CD4-positive, alpha-beta T cell treated with Interleukin-17A for 1 hour (primary cell): ENCODE measurements at regions not wholly inside any gene's neighbourhood (a gene's known extent, or its start where the extent isn't known, plus 50 kb on each side); places are given as distances from the start of the nearest gene placed in this dataset.
"Not testable (repeated sequence)": the region's sequence is repeated elsewhere in the genome, so short reads cannot be mapped to it uniquely, and the experiment has no call there.

Experiments used
- DNase-seq: peaks from one replicate; pipeline ENCODE4 v3.0.0-alpha.2; 2020

DNA sequence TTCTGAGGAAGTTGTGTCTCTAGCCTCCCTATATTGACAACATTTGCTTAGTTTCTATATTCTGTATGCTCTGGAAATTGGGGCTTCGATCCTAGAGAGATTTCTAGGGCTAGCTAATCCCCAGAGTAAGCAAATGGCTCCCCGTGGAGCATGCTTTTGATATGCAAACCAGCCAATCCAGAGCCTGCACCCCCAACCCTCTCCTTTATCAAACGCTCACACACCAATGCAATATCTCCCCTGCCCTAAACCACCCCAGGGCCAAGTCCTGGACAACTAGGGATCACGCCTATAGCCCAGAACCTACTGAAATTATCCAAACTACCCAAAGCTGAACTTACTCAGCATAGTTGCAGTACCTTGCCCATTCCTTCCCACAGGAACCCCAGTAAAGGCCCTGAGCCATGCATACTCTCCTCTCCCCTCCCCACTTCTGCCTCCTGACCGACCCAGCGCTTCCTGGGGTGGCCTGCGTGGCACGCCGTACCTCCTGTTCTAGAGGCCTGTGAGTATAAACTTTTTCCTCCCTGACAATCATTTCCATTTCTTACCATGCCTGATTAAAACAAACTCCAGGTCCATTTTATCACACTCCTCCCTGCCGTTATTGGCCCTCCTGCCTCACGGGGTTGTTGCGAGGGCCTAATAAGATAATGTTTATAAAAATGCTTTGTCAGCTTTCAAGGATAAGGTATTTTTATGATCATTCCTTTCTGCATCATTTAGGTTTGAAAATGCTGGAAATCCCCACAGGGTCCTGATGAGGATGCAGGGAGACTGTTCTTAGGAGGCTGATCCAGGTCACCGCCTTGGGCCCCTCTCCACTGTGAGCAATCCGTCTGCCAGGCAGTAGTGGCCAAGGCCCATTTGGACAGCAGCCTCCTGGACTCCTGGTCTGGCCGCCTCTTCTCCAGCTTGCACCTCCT lies 102.7 kb downstream of the TENT5C start:
- no peak for DNase-seq

DNA sequence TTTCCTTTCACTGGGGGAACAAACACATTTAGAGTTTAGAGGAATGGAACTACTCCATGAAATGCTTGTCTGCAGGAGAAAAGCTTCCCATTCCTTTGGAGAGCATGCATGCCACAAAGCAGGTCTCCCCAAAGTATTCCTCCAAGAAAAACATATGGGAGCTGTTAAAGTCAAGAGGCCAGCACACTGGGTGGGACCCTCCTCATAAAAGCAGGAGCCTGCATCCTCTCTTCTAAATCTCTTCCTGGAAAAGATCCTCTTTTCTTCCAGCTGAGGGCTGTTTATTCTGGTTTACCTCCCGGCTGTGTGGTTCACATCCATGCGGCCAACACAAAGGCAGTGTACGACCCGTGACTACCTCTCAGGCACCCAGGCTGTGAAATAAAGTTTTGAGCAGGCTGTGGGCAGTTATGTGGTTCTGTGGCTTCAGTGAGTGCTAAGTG lies 103.4 kb downstream of the TENT5C start:
- DNase-seq = no peak

DNA sequence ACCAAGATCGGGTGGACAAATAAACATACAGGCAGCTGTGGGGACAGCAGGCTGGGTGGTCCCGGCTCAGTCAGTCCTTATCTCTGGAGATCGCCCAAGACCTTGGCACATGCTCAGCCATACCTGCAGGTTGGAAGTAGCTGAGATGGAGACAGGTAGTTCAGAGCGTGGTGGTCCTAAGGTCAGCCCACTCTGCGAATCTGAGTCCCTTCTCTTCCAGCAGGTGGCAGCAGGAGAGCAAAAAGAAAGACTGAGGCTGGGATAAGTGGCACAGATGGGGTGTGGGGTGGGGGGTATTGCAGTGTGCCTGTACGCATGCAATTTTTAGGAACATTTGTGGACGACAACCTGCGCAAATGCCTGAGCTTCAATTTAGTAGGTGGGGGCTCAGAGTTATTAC lies 104.9 kb downstream of the TENT5C start:
- DNase-seq = no peak

DNA sequence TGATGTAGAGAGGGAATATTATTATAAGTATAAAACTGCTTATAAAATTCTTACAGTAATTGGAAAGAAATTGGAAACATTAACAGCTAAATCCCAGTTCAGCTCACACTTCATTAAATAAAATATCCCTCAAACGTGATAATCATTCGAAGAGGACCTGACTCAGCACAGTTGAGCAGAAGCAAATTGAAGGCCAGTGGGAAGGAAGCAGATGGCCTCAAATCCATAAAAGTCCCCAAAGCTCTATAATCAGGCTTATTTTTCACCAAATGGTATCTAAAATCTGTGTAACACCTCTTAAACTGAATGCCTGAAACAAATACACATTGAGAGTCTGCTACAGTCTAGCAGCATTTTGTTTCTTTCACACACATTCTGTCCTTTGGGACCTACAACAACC lies 106.8 kb downstream of the TENT5C start:
- no peak for DNase-seq

DNA sequence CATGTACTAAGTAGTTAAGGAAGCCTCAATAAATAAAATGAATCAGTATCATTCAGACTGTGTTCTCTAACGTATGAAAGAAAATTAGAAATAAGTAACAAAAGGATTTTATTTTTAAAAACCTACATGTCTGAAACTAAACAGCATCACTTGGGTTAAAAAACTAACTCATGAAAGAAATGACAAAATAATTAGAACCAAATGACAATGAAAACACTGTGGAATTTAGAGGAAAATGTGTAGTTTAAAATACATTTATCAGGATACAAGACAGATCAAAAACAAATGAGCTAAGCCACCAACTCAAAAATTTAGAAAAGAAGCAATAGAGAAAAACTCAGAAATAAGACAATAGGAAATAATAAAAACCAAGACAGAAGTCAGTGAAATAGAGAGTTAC lies 108.7 kb downstream of the TENT5C start:
- DNase-seq = no peak

DNA sequence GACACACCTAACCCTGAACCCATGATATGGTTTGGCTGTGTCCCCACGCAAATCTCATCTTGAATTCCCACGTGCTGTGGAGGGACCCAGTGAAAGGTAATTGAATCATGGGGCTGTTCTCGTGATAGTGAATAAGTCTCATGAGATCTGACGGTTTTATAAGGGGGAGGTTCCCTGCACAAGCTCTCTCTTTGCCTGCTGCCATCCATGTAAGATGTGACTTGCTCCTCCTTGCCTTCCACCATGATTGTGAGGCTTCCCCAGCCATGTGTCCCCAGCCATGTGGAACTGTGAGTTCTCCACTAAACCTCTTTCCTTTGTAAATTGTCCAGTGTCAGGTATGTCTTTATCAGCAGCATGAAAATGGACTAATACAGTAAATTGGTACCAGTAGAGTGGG lies 110.2 kb downstream of the TENT5C start:
- DNase-seq = not testable (repeated sequence)

DNA sequence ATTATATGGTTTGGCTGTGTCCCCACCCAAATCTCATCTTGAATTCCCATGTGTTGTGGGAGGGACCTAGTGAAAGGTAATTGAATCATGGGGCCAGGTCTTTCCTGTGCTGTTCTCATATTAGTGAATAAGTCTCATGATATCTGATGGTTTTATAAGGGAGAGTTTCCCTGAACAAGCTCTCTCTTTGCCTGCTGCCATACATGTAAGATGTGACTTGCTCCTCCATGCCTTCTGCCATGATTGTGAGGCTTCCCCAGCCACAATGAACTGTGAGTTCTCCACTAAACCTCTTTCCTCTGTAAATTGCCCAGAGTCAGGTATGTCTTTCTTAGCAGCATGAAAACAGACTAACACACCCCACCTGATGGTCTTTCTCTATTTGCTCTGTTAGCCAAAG lies 112.1 kb downstream of the TENT5C start:
- DNase-seq = not testable (repeated sequence)

DNA sequence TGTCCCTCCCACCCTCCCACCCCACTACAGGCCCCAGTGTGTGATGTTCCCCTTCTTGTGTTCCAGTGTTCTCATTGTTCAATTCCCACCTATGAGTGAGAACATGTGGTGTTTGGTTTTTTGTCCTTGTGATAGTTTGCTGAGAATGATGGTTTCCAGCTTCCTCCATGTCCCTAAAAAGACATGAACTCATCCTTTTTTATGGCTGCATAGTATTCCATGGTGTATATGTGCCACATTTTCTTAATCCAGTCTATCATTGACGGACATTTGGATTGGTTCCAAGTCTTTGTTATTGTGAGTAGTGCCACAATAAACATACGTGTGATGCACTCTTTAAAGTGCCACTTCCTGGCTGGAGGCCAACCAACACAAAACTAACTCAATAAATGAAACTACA lies 112.7 kb downstream of the TENT5C start:
- DNase-seq = not testable (repeated sequence)

DNA sequence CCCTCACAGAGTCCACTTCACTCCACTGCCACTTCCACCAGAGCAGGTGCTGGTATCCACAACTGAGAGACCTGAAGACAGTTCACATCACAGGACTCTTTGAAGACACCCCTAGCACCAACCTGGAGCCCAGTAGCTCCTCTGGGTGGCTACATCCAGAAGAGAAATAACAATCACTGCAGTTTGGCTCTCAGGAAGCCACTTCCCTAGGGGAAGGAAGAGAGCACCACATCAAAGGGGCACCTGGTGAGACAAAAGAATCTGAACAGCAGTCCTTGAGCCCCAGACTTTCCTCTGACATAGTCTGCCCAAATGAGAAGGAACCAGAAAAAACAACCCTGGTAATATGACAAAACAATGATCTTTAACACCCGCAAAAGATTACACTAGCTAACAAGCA lies 113.2 kb downstream of the TENT5C start:
- peak; percentile 34 for DNase-seq

DNA sequence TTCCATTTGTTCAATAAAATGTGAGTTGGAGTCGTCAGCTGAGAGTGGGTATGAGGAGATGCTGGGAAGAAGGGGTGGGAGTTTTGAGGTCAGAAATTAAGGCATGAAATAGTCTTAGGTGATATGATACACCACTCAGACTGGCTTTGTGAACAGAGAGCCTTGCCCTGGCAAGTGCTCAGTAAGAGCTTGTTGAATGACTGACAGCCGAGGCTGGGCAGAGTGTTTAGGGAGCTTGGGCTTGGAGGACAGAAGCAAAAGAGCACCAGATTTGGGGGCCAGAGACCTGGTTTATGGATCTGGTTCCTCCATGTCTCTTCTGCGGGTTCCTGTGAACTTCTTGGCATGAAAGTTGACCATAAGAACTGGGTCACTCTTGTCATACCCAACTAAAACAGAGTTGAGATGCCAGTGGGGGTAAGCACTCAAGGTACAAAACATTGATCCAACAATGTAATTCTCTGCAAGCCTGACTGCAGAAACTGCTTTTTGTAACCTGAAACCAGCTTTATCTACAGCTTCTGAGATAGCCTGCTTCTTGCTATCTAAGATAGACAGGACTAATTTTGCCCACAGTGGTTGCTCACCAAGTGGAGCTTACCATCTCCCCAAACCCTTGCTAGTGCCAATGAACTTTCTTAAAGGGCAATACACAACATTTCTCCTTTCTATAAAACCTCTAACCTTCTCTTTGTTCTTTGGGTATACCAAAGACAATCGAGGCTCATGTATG lies 126.4 kb downstream of the TENT5C start:
- no peak for DNase-seq

DNA sequence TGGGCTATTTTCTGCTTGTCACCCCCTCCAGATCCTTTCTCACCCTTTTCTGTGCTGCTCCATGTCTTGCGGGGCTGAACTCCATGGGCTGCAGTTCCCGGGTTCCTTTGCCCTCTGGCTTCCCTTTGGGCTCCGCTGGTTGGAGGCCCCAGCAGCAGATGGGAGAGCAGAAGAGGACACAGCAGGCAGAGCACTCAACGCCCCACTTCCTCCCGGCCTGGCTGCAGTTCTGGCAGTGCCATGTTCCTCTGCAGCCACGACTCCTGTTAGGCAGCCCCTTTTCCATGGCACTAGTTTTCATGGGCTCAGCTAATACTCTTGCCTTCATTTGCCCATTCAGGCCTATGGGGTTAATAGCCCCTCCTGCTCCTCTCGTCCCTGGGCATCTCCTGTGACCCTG lies 127.1 kb downstream of the TENT5C start:
- DNase-seq = no peak

DNA sequence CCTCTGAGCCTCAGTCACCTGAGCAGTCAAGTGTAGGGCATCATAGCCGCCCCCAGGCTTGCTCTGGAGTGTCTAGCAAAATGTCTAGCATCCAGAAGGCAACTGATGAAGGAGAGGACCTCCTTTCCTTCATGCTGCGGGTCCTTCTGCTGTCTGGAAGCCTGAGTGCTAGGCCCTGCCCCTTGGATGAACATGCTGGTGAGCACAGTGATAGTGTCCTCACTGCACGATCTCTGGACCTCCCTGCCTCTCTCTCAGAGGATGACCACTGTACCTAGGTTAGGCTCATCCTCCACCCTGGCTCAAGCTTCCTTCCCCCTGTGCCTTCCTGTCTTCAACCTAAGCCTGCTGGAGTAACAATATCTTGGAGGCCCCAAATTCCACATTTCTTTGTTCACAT lies 128.6 kb downstream of the TENT5C start:
- no peak for DNase-seq

DNA sequence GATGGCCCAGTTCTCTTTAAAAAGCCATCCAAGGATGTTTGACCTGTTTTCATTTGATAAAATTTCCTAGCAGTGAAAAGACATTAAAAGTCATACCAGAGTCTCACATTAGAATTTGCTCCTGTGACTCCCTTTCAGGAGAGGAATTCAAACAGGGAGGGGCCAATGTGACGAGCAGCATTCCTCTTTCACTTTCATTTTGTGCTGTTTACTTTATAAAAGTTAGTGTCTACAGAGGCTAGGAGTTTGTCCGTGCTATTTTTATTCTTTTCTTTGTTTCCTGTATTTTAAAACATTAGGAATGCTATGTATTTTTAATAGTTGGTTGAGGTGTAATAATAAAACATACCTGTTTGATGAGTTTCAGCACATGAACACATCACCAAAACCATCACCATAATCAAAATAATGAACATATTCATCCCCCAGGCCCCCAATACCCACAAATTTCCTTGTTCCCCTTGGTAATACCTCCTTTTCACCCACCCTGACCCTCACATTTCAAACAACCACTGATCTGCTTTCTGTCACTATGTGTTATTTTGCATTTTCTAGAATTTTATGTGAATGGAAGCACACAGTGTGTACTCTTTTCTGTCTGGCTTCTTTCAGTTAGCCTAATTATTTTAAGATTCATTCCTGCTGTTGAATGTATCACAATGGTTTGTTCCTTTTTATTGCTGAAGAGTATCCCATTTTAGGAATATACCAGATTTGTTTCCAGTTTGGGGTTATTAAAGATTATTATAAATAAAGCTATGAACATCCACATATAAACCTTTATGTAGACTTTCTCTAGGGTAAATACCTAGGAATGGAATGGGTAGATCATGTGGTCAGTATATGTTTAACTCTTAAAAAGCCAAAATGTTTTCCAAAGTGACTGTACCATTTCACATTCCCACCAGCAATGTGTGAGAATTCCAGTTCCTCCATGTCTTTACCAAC lies 129.5 kb downstream of the TENT5C start:
- peak; percentile 68 for DNase-seq

DNA sequence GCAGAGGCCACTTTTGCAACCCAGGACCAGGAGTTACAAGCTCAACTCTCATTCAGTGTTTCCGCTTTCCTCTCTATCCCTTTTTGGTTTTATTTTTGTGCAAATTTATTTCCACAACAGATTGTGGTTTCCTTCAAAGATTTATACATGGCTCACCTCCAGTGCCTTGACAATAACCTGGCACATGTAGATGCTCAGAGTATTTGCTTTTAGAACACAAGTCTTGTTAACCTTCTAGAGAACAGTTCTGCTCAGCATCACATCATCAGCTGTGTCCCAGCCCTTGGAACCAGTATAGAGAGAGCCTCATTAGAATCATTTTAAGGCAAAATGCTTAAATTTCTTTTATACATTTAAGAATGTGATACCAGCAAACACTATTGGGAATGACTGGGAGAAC lies 133.7 kb downstream of the TENT5C start:
- no peak for DNase-seq

DNA sequence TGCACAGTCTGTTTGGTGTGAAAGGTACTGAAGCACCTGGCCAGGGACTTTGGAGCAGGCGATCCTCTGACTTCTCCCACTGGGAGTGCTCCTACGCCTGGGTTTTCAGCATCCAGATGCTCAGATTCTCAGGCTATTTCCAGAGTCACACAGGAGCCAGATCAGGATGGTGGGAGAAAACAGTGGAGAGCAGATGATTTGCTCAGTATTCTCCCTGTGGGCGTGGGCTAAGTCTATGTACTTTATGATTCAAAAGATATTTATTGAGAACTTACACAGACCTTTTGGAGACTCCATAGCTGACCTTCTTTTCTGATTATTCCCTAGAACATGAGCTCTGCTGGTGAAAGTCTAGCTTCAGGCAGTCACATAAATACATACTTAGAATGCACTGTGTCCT lies 134.6 kb downstream of the TENT5C start:
- DNase-seq = no peak

DNA sequence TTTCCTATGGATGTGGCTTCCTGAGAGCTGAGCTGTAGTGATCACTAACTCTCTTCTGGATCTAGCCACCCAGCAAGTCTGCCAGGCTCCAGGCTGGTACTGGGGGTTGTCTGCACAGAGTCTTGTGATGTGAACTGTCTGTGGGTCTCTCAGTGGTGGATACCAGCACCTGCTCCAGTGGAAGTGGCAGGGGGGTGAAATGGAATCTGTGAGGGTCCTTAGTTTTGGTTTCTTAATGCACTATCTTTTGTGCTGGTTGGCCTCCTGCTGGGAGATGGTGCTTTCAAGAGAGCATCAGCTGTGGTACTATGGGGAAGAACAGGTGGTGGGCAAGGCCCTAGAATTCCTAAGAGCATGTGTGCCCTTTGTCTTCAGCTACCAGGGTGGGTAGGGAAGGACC lies 140.7 kb downstream of the TENT5C start:
- DNase-seq = not testable (repeated sequence)

DNA sequence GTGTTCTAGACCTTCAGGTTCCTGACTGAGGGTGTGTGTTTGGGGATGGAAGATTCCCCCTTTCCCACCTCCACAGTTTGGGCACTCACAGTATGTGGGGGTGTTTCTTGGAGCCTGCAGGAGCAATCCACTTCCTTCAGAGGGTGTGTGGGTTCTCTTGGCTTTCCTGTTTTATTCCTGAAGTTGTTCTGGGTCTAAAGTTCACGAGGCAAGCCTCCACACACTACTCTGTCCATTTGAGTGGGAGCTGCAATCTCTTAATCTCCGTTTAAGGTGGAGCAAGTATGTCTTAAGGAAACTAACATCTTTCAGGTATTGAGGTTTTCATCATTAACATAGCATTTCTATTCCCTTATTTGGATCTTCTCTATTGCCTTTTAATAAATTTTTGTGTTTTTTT lies 141.8 kb downstream of the TENT5C start:
- no peak for DNase-seq

DNA sequence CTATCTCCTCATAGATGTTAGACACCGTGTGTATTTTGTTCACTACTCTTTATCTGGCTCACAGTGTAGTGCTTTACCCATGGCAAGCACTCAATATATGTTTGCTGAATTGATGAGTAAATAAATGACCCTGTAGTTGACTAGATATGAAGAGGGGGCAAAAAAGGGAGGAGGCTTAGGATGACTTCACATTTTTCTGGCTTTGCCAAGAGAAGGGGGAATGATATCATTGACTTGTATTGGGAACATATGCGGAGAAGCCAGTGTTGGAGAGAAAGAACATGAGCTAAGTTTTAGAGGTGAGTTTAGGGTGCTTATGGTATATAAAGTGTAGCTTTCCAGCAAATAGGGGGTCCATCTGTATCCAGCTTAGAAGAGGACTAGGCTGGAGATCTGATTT lies 145.5 kb downstream of the TENT5C start:
- DNase-seq = no peak

DNA sequence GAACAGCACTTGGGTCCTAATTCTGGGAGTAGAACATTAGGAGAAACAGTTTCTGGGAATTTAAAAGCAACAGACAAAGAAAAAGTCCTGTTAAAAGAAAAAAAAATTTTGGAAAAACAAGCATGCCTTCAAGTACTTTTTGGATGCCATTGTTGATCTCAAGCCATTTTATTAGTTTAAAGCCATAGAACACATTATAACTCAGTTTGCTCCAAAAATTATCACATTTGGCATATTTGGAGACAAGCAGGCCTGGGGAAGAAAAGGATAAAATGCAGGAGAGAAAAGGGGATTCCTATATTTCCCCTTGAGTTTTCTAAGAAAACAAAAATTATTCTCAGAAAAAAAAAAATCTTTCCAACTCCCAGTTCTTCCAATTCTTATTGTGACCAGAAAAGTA lies 146.8 kb downstream of the TENT5C start:
- DNase-seq = no peak

DNA sequence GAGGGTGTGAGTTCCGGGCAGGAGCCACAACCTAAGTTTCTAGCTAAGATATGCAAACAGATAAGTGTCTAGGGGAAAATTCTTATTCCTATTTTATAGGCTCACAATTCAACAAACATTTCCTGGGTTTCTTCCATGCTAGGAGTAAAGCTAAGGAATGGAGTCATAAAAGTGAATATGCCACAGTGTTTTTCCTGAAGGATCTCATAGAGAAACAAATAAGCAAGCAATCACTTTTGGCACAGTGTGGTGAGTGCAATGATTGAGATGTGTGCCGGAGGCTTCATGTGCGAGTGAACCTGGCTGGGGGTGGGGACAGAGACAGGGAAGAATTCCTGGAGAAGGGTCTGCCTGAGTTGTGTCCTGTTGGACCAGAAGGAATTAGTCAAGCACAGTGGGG lies 147.4 kb downstream of the TENT5C start:
- DNase-seq = no peak

DNA sequence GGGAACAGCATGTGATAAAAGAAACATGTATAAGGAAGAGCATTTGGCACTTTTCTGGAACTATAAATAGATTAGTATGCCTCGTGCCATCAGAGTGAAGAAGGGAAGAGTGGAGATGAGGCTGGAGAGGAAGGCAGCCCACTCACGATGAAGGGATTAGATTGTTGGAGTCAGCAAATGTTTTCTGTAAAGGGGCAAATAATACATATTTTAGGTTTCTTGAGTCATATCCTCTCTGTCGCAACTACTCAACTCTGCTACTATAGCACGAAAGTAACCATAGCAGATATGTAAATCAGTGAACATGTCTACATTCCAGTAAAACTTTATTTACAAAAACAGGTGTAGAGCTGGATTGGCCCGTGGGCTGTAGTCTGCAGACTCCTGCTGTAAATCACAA lies 147.8 kb downstream of the TENT5C start:
- no peak for DNase-seq

DNA sequence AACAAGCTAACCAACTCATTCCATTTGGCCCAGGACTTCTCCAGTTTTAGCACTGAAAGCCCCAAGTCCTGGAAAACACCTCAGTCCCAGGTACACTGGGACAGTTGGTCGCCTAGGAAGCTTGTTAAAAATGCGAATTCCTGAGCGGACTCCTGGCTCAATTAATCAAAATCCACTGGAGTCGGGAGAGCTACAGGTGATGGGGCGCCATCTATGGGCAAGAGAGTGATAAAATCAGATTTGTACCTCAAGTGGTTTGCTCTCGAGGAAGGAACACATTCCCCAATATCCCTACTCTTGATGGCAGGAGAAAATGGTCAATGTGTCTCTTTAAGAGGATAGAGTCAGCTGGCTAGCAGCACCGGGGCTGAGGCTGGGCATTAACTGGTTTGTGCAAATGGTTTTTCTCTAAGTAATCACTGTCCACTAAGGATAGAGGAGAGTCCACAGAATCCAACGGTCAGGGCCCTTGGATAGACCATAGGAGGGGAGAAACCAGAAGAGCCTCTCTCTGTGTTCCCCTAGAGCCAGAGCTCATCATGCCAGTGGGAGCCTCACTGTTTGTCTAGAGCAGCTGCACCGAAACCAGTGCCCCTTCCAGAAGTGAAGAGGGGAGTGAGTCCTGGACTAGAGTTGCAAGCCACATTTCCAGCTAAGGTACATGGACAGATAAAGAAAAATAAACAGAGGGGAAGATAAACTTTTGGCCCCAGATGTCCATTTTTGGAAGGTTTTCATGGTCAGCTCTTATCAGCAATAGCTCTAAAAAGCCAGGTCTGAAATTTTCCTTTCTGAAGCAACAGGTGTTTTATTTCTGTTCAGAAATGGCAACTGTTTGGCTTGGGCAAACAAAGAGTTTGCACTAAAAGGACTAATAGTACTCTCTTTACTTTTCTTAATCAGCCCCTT lies 148.5 kb downstream of the TENT5C start:
- peak; percentile 62 for DNase-seq
